NT2/D1 (cell line): ENCODE measurements at regions not wholly inside any gene's neighbourhood (a gene's known extent, or its start where the extent isn't known, plus 50 kb on each side); places are given as distances from the start of the nearest gene placed in this dataset.

Experiments used
- DNase-seq: peaks from one replicate; pipeline ENCODE4 v3.0.0-alpha.2; 2011; ENCODE audit warnings: low read depth, low spot score
- H3K27me3 ChIP-seq: 2 replicates; pipeline ENCODE4 v1.6.0; 2011; ENCODE audit warnings: mild to moderate bottlenecking; ENCODE audit not compliant: insufficient read length, insufficient read depth
- H3K36me3 ChIP-seq: 2 replicates; pipeline ENCODE4 v1.6.1; 2011; ENCODE audit warnings: mild to moderate bottlenecking, low read length, mixed read lengths; ENCODE audit not compliant: insufficient read depth, insufficient read length
- H3K4me1 ChIP-seq: 2 replicates; pipeline ENCODE4 v1.5.1; 2011; ENCODE audit not compliant: insufficient read depth, insufficient read length
- H3K4me3 ChIP-seq: 2 replicates; pipeline ENCODE4 v1.5.1; 2011; ENCODE audit warnings: low read depth; ENCODE audit not compliant: insufficient read length
- H3K9ac ChIP-seq: 2 replicates; pipeline ENCODE4 v1.6.0; 2011; ENCODE audit warnings: low read depth; ENCODE audit not compliant: insufficient read length
- H3K9me3 ChIP-seq: 2 replicates; pipeline ENCODE4 v1.5.1; 2011; ENCODE audit warnings: mild to moderate bottlenecking, low read length; ENCODE audit not compliant: insufficient read depth
- SUZ12 ChIP-seq: IDR thresholded peaks from 2 replicates; pipeline ENCODE4 v1.6.1; 2011; ENCODE audit not compliant: insufficient read length, insufficient read depth; ENCODE audit errors: extremely low read depth
- YY1 ChIP-seq: IDR thresholded peaks from 2 replicates; pipeline ENCODE4 v1.6.1; 2011; ENCODE audit not compliant: insufficient read length, insufficient read depth
- ZNF274 ChIP-seq: IDR thresholded peaks from 2 replicates; pipeline ENCODE4 v1.6.1; 2011; ENCODE audit warnings: mild to moderate bottlenecking, low read depth, low read length

DNA sequence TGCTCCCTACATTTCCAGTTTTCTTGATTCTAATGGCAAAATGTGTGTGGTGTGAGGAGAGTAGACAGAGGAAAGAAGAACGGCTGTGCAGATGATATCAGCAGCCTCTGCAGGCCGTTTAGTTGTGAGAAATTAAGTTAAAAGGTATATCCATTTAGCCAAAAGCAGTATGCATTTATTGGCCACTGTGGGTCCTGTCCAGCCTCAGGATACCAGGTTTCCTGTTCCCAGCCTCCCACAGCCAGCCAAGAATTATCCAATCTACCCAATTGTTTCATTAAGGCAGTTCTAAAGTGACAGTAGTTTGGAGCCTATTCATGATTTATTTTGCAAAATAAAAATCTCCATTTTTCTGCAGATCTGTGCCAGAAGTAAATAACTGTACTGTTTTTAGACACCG is 107.5 kb downstream of the TMEM18 start:
- TF ChIP-seq YY1 = no peak
- TF ChIP-seq SUZ12 = no peak
- no peak for TF ChIP-seq ZNF274
- no peaks in the 10 kb centered on the region for H3K36me3 ChIP-seq
- H3K4me1 ChIP-seq = no peaks in the 10 kb centered on the region
- no peaks in the 10 kb centered on the region for H3K27me3 ChIP-seq
- no peak overlapping the region for H3K4me3 ChIP-seq
- no peak overlapping the region for H3K9ac ChIP-seq
- DNase-seq = no peak
- H3K9me3 ChIP-seq = no peaks in the 10 kb centered on the region

DNA sequence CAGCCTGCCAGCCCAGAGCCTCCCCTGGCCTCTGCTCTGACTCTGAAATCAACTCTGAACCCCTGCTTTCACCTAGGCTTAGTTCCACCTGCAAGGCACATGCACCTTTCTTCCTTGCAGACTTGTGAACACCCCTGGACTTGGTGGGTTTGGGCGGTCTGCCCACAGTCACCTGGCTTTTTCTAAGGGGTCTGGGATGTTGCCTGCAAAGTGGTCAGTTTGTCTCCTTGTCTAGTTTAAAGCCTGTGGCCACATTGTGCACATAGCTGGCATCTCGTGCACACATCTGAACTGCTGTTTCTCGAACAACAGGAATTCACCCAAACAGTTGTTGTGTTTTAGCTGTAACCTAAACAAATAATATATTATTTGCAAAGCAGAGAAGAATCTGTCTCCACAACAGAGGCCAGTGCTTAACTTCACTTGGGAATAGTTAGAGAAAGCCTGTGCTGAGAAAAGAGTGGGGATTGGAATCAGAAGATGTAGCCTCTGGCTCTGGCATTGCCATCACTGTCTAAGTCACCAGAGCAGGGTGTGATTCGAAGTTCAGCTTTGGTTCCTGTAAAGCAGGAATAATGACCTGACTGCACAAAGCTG is 108.5 kb downstream of the TMEM18 start:
- H3K4me1 ChIP-seq = no peaks in the 10 kb centered on the region
- no peaks in the 10 kb centered on the region for H3K27me3 ChIP-seq
- H3K9ac ChIP-seq = no peak overlapping the region
- H3K9me3 ChIP-seq = no peaks in the 10 kb centered on the region
- H3K4me3 ChIP-seq = no peak overlapping the region
- H3K36me3 ChIP-seq = no peaks in the 10 kb centered on the region
- TF ChIP-seq ZNF274 = no peak
- no peak for TF ChIP-seq YY1
- TF ChIP-seq SUZ12 = no peak
- DNase-seq = no peak

DNA sequence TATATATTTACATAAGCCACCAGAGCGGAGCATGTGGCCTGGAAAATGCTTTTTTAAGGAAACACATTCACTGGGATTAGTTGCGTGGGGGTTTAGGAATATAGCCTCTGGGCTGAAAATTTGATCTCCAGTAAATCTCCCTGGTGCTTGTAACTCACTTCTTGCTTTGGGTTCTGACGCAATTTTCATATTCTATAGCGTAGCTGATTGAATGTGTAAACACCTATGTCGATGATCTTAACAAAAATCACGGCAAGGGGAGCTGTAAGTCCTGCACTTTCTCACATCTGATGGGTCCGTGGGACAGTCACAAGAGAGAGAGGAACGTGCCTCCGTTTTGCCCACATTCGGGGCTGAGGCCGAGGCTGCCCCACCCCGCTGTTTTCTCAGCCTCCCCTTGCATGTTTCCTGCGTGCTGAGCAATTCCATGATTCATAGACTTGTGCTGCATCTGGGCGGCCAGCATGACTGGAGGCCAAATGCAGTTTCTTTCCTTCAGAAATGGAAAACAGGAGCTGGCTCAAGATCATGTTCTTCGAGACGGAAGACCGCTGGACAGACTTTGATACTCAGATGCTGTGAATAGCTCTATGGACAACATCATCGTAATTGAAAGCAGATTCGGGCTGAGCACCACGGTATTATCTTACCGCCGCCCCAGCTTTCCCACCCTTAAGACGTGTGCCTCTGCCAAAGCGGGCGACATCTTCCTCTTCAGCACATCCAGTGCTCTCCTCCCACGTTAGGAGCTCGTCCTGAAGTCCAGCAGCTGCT is 109.2 kb downstream of the TMEM18 start:
- Histone ChIP-seq H3K9me3 (no peaks in the 10 kb centered on the region), H3K27me3 (no peaks in the 10 kb centered on the region), H3K36me3 (no peaks in the 10 kb centered on the region), H3K4me3 (no peak overlapping the region), H3K9ac (no peak overlapping the region), H3K4me1 (no peaks in the 10 kb centered on the region)
- no peak for DNase-seq
- TF ChIP-seq SUZ12 (no peak), YY1 (no peak), ZNF274 (no peak)

DNA sequence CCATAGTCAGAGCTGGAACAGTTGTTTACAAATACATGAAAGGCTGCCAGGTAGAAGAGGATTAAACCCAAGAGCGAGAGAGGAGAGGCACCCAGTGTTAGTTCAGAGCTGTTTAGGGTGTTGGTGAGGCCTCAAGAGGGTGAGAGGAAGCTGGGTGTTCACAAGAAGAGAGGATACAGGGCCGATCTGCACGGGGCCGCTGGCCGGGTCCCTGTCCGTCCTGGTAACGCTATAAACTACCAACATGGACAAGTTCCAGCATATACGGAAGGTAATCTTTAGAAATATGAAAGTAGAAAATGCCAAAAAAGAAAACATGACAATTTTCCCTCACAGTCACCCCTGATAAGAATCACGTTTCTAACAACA is 109.7 kb downstream of the TMEM18 start:
- Histone ChIP-seq H3K4me1 (no peaks in the 10 kb centered on the region), H3K4me3 (no peak overlapping the region), H3K9me3 (no peaks in the 10 kb centered on the region), H3K36me3 (no peaks in the 10 kb centered on the region), H3K27me3 (no peaks in the 10 kb centered on the region), H3K9ac (no peak overlapping the region)
- DNase-seq = no peak
- TF ChIP-seq YY1 (no peak), ZNF274 (no peak), SUZ12 (no peak)

DNA sequence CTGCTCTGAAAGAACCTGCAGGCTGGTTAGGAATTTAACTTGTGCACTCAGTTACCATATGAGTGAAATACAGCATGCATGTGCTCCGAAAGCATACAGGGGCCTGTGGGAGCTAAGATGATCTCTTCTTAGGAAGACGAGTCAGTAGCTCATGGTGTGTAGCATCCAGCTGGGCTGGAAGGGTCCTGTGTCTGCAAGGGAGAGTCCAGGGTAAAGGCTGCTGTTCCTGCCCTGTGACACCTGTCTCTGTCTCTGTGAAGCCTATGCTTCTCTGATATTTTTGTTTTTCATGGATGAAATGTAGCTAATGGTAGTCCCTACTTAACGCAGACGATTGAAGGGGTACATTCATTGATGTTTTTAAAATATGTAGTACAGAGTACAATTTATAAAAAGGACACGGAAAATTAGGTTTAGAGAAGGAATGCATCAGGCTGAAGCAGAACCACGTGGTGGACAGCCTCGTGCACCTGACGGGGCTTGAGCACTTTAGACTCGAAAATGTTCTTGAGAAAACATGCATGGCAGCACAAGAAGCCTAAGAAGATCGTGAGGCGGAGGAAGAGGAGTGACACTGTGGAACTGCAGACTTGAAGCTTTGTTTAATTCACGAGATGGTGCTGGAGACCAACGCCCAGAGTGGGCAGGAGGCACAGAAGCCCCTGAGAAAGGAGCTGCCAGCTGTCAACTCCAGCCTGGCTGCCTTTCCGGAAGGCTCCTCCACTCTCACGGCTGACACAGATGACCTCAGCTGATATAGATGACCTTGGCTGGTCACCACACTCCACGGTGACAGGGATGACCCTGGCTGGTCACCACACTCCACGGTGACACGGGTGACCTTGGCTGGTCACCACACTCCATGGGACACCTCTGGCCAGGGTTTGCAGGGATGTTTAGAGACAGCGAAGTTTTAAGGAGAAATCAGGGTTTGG is 110.6 kb downstream of the TMEM18 start:
- no peak for TF ChIP-seq SUZ12
- TF ChIP-seq ZNF274 = no peak
- TF ChIP-seq YY1 = no peak
- DNase-seq = no peak
- Histone ChIP-seq H3K9me3 (no peaks in the 10 kb centered on the region), H3K4me3 (no peak overlapping the region), H3K4me1 (no peaks in the 10 kb centered on the region), H3K36me3 (no peaks in the 10 kb centered on the region), H3K27me3 (no peaks in the 10 kb centered on the region), H3K9ac (no peak overlapping the region)

DNA sequence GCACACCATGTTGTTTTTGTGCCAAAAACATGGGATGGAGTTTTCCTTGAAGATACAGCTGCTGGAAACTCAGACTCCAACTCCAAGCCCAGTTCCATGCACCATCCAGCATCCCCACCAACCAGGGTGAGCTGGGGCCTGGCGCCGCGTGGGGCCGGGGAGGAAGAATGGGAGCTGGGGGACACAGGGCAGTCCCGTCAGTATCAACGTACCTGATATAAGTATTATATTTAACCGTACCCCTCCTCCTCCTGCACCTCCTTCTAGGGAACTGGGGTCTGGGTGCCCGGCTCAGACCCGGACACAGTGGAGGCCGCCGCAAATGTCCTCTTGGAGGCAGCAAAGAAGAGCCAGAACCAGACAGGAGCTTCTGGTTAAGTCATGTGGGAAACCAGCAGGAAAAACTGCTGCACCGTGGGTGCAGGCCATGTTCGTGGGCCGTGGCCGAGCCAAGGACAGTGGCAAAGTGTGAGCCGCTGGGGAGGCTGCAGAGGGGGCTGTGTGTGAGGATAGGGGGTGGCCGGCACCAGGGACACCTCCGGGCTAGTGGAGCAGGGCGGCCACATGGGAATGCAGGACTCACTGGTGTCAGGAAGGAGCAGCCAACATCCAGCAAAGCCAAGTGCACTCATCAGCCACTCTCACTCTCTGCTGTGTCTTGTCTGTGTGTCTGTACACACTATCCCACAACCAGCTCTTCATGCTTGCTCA is 112.6 kb downstream of the TMEM18 start:
- no peak for DNase-seq
- Histone ChIP-seq H3K4me1 (no peaks in the 10 kb centered on the region), H3K9me3 (no peaks in the 10 kb centered on the region), H3K36me3 (no peaks in the 10 kb centered on the region), H3K4me3 (no peak overlapping the region), H3K27me3 (no peaks in the 10 kb centered on the region), H3K9ac (no peak overlapping the region)
- TF ChIP-seq SUZ12 (no peak), YY1 (no peak), ZNF274 (no peak)

DNA sequence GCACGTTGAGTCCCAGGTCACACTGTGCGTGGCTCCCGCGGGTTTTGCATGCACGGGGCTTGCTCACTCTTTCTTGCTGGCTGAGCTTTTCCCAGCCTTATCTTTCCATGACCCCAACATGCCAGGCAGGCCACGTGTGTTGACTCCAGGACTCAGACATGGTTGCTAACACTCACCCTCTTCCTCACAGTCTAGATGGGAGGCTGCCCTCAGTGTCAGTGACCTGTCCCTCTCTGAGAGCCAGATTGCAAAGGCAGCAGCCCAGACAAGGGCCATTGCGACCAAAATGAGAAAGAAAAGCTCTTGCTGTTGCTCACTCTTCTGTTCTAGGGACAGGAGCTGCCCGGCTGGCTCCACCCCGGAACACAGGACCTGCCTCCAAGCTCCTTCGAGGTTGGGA is 113.7 kb downstream of the TMEM18 start:
- Histone ChIP-seq H3K4me3 (no peak overlapping the region), H3K36me3 (no peaks in the 10 kb centered on the region), H3K4me1 (no peaks in the 10 kb centered on the region), H3K9me3 (no peaks in the 10 kb centered on the region), H3K9ac (no peak overlapping the region), H3K27me3 (no peaks in the 10 kb centered on the region)
- no peak for DNase-seq
- no peak for TF ChIP-seq YY1
- TF ChIP-seq ZNF274 = no peak
- no peak for TF ChIP-seq SUZ12
